GM12891 (cell line): ENCODE measurements at regions not wholly inside any gene's neighbourhood (a gene's known extent, or its start where the extent isn't known, plus 50 kb on each side); places are given as distances from the start of the nearest gene placed in this dataset.

Experiments
- PAX5 ChIP-seq: IDR thresholded peaks from 2 replicates; pipeline ENCODE4 v1.6.1; 2011; ENCODE audit warnings: low read length, moderate library complexity, mild to moderate bottlenecking; ENCODE audit not compliant: insufficient read depth, severe bottlenecking
- POLR2A ChIP-seq: IDR thresholded peaks from 2 replicates; pipeline ENCODE4 v1.6.1; 2011; ENCODE audit warnings: low read depth, low read length, control low read depth
- POLR2AphosphoS5 ChIP-seq: IDR thresholded peaks from 2 replicates; pipeline ENCODE4 v1.6.1; 2011; ENCODE audit warnings: low read depth, low read length, control low read depth
- POU2F2 ChIP-seq: IDR thresholded peaks from 2 replicates; pipeline ENCODE4 v1.6.1; 2011; ENCODE audit warnings: low read depth, mild to moderate bottlenecking, control low read depth, low read length, moderate library complexity
- SPI1 ChIP-seq: IDR thresholded peaks from 2 replicates; pipeline ENCODE4 v1.6.1; 2011; ENCODE audit warnings: low read depth, low read length, control low read depth
- TAF1 ChIP-seq: IDR thresholded peaks from 2 replicates; pipeline ENCODE4 v1.6.1; 2011; ENCODE audit warnings: low read depth, low read length, control low read depth

DNA sequence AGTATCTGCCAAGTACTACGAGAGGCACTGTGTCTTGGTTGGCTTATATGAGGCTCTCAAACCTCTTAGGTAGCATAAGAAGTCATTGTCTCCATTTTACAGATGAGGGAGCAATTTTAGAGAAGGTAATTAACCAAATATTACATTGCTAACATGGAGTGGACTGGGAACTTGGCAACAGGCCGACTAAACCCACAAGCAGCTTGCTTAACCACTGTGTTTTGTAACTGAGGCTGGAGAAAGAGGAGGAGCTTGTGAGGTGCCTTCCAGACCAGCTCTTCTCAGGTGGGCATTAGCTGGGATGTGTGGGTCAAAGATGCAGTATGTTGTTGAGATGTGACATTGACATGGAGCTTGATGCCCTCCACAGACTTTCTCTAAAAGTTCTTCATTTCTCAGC, 835.6 kb upstream of the RBFOX1 start:
- TF ChIP-seq POLR2A: no peak
- TF ChIP-seq POLR2AphosphoS5: no peak
- no peak for TF ChIP-seq TAF1
- TF ChIP-seq POU2F2: no peak
- TF ChIP-seq PAX5: no peak
- no peak for TF ChIP-seq SPI1
